ENCODE measurements at regions not wholly inside any gene's neighbourhood (a gene's known extent, or its start where the extent isn't known, plus 50 kb on each side); places are given as distances from the start of the nearest gene placed in this dataset.
"Not testable (repeated sequence)": the region's sequence is repeated elsewhere in the genome, so short reads cannot be mapped to it uniquely, and the experiment has no call there.

GRCh38 chr10:30531751-30532530 lies 97.6 kb downstream of the LYZL2 start:
- DNase-seq (ENCODE audit: low read depth), result no peak

GRCh38 chr10:30529373-30529998 lies 95.5 kb downstream of the MAP3K8 start:
- no peak for DNase-seq (ENCODE audit: low read depth)

DNA sequence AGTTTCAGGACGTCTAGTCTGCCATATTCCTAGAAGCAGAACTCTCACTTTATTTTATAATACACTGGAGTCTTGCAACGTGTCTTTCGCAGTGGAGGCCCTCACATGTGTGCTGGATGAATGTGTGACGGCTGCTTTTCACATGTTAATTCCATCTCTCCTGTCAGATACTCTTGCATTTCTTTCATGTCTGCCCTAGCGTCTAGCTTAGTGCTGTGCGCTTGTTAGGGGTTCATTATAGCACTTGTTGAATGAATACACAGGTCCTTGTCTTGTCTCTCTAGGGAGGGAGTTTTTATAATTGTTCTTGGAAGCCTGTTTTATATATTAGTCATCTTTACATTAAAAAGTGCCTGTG lies 94.4 kb downstream of the MAP3K8 start:
- DNase-seq (ENCODE audit: low read depth), result no peak

DNA sequence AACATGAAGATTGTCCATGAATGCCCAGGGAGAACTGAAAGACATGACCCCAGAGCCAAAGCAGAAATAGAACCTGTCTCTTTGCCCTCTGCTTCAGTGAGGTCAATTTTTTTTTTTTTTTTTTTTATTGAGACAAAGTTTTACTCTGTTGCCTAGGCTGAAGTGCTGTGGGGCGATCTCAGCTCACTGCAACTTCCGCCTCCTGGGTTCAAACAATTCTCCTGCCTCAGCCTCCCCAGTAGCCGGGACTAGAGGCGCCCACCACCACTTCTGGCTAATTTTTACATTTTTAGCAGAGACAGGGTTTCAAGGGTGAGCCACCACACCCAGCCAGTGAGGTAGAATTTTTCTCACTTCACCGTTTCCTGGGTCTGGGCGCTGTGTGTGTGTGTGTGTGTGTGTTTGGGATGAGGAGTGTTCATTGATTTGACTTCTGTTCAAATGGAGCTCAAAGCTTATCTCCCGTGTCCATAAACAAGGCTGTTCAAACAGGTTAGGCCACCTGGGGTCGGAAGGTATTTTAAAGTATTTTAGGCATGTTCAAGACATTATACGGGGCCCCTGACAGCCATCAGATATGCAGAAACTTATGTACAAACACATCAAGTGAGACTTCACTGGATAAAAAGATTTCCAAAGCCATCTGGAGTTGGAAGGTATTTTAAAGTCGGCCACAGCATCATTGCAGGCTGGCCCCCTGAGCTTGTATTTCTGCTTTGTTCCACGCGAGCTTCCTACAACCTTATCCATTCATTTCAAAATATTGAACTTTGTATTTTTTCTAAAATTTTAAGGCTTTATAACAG lies 93.8 kb downstream of the MAP3K8 start:
- DNase-seq (ENCODE audit: low read depth), result no peak

DNA sequence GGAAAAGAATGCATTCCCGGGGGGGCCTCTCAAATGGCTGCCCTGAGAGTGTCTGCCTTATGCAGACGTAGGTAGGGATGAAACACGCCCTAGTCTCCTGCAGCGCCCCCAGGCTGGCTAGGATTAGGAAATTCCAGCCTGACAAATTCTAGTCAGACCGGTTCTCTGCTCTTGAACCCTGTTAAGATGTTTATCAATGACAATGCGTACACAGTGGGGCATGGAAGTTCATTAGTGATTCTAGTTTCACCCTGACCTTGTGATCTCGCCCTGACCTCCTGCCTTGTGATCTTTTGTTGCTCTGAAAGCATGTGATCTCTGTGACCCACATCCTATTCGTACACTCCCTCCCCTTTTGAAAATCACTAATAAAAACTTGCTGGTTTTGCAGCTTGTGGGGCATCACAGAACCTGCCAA lies 88.7 kb downstream of the MAP3K8 start:
- not testable (repeated sequence) for DNase-seq (ENCODE audit: low read depth)

DNA sequence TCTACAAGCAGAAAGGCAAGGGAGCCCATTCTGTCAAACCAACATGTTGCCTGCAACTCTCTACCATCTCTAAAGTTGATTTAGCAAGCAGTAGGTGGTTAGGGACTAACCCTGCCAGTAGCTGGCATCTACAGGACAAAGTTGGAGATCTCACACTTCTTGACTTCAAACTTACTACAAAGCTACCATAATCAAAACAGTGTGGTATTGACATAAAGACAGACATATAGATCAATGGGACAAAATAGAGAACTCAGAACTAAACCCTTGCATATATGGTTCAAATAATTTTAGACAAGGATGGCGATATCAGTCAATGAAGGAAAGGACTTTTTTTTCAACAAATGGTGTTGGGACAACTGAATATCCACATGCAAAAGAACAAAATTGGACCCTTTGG lies 84.9 kb downstream of the MAP3K8 start:
- no peak for DNase-seq (ENCODE audit: low read depth)
